CD4-positive, alpha-beta T cell (primary cell): ENCODE measurements at regions not wholly inside any gene's neighbourhood (a gene's known extent, or its start where the extent isn't known, plus 50 kb on each side); places are given as distances from the start of the nearest gene placed in this dataset.

Source experiments
- ATAC-seq: fragments of 200-7000 bp; cut with Tn5 transposase; one replicate; pipeline ENCODE4 v1.10.0; 2022; ENCODE audit warnings: mild to moderate bottlenecking; ENCODE audit not compliant: poor library complexity
- CTCF ChIA-PET: fragments of 350-600 bp; sonication (Branson Sonifier 250); formaldehyde crosslinking; loops from one replicate; lab custom pipeline; 2021; ENCODE audit warnings: antibody characterized with exemption, inconsistent platforms; lab: Charles Lee
- POLR2A ChIA-PET: fragments of 350-600 bp; sonication (Branson Sonifier 250); formaldehyde crosslinking; loops from one replicate; lab custom pipeline; 2021; ENCODE audit warnings: antibody characterized with exemption, inconsistent platforms; lab: Charles Lee
- DNase-seq, 14 experiments: peaks; one replicate each; pipeline ENCODE4 v3.0.0-alpha.2; 2013 to 2020; ENCODE audit warnings: mixed read lengths in 2 of 14
- H3K27ac ChIP-seq, 2 donors: one replicate each; pipeline versions ENCODE4 v1.5.1 to v1.7.0; 2013; ENCODE audit warnings: low read length in 2 of 2, low read depth in 1 of 2, mild to moderate bottlenecking in 1 of 2
- H3K27me3 ChIP-seq, 2 experiments: 1 replicate in 1 of 2; 2 replicates in 1 of 2; pipeline versions ENCODE4 v1.6.1 to v1.7.0; 2013; ENCODE audit warnings: low read length in 2 of 2, control low read depth in 1 of 2, mild to moderate bottlenecking in 1 of 2, moderate library complexity in 1 of 2; ENCODE audit not compliant: insufficient read depth in 2 of 2, control insufficient read depth in 1 of 2
- H3K36me3 ChIP-seq: one replicate; pipeline ENCODE4 v1.6.1; 2013; ENCODE audit warnings: low read length, control low read depth; ENCODE audit not compliant: insufficient read depth
- H3K4me1 ChIP-seq: one replicate; pipeline ENCODE4 v1.6.1; 2013; ENCODE audit warnings: low read length, control low read depth; ENCODE audit not compliant: insufficient read depth
- H3K4me3 ChIP-seq: one replicate; pipeline ENCODE4 v1.5.1; 2013; ENCODE audit warnings: mild to moderate bottlenecking, low read length, moderate library complexity
- H3K9me3 ChIP-seq, 2 experiments: 1 replicate in 1 of 2; 2 replicates in 1 of 2; pipeline versions ENCODE4 v1.6.1 to v1.7.0; 2013; ENCODE audit warnings: low read length in 2 of 2, mild to moderate bottlenecking in 2 of 2, control low read depth in 1 of 2, moderate library complexity in 1 of 2; ENCODE audit not compliant: control insufficient read depth in 1 of 2, insufficient read depth in 1 of 2
- H3K27ac Mint-ChIP-seq: one replicate; pipeline ENCODE4 v1.8.0; 2020; ENCODE audit warnings: mixed read lengths
- H3K27me3 Mint-ChIP-seq: one replicate; pipeline ENCODE4 v1.8.0; 2021; ENCODE audit warnings: mixed read lengths
- H3K36me3 Mint-ChIP-seq: one replicate; pipeline ENCODE4 v1.8.0; 2021; ENCODE audit warnings: low read depth, mixed read lengths
- H3K4me1 Mint-ChIP-seq: one replicate; pipeline ENCODE4 v1.8.0; 2021; ENCODE audit warnings: low read depth, mixed read lengths
- H3K4me3 Mint-ChIP-seq: one replicate; pipeline ENCODE4 v1.8.0; 2020; ENCODE audit warnings: mild to moderate bottlenecking, mixed read lengths
- H3K9me3 Mint-ChIP-seq: one replicate; pipeline ENCODE4 v1.8.0; 2020; ENCODE audit warnings: mixed read lengths
- CTCF ChIP-seq: fragments of 200-600 bp; IDR thresholded peaks from one replicate; pipeline ENCODE4 v1.8.0; 2022; ENCODE audit warnings: antibody characterized with exemption, mild to moderate bottlenecking
- intact Hi-C, 2 experiments: fragments of 100-400 bp; cut with DNase I in 1 of 2; cut with micrococcal nuclease in 1 of 2; formaldehyde crosslinking; loops; one replicate each; pipeline versions ENCODE4 v1.15.1 to v1.9.0; 2023 to 2025; cut with DNase I, micrococcal nuclease

DNA sequence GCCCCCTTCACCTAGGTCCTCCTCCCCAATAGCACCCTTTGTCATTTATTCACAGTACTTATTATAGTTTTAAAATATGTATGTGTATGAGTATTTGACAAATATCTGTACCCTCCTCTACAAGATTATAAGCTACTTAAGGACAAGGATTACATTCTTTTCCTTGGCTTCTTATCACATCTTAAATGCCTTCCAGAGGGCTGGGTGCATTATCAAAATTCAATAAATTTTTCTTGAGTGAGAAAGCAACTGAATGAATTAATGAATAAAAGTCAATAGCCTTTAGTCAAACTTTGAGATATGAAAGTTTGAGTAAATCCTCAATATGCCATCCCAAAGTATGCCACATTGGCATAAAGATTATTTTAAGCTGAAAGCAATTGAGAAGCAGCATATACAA lies 621.7 kb downstream of the DNAH5 start:
- Mint-ChIP-seq H3K36me3 (no peaks in the 10 kb centered on the region), H3K4me1 (no peaks in the 10 kb centered on the region), H3K27me3 (no peaks in the 10 kb centered on the region), H3K9me3 (peaks cover 13% of the 10 kb centered on the region), H3K4me3 (no peak overlapping the region), H3K27ac (no peak overlapping the region)
- H3K4me1 ChIP-seq = no peaks in the 10 kb centered on the region
- POLR2A ChIA-PET = no interaction called here
- CTCF ChIA-PET = no interaction called here
- H3K4me3 ChIP-seq = no peak overlapping the region
- H3K27me3 ChIP-seq = no peaks in the 10 kb centered on the region
- peaks cover 0 to 5% of the 10 kb centered on the region in 2 experiments for H3K9me3 ChIP-seq
- intact Hi-C loops = no loop called here
- no peak for TF ChIP-seq CTCF
- no peak overlapping the region for H3K27ac ChIP-seq
- DNase-seq (no peak), ATAC-seq (no peak)
- no peaks in the 10 kb centered on the region for H3K36me3 ChIP-seq

- ChIA-PET CTCF (no interaction called here), POLR2A (no interaction called here)
- DNase-seq (no peak), ATAC-seq (no peak)
- intact Hi-C loops = no loop called here
- Mint-ChIP-seq H3K4me3 (no peak overlapping the region), H3K27ac (no peak overlapping the region), H3K4me1 (no peaks in the 10 kb centered on the region), H3K9me3 (peaks cover 14% of the 10 kb centered on the region), H3K27me3 (no peaks in the 10 kb centered on the region), H3K36me3 (no peaks in the 10 kb centered on the region)
- no peaks in the 10 kb centered on the region for H3K36me3 ChIP-seq
- no peaks in the 10 kb centered on the region for H3K4me1 ChIP-seq
- TF ChIP-seq CTCF = no peak
- no peak overlapping the region for H3K27ac ChIP-seq
- H3K27me3 ChIP-seq = no peaks in the 10 kb centered on the region
- no peak overlapping the region for H3K4me3 ChIP-seq
- peaks cover 0 to 5% of the 10 kb centered on the region in 2 experiments for H3K9me3 ChIP-seq
These were observed 626.8 kb downstream of the DNAH5 start for GRCh38 chr5:13317654-13318053.

DNA sequence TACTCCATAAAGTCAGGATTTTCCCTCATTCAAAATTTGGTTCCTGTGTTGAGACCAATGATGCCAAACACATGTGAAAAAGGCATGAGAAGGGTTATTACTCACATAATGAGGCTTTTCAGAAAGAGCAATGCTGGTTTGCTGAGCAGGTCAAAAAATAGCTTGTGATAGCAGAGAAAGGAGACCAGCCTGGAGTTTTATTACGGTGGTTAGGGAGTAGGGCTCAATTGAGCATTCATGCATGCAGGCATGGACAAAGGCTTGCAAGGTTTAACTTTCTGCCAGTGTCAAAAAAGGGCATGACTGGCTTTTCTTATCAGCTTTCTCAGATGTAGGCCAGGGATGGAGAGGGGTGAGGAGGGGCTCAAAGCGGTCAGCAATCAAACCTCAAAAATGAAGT lies 628.3 kb downstream of the DNAH5 start:
- no peak overlapping the region for H3K4me3 Mint-ChIP-seq

More for the DNA sequence above, 628.3 kb downstream of the DNAH5 start:
- intact Hi-C loops = no loop called here
- ATAC-seq = no peak
- no peak for TF ChIP-seq CTCF
- Histone ChIP-seq H3K4me1 (no peaks in the 10 kb centered on the region), H3K27ac (no peak overlapping the region), H3K27me3 (no peaks in the 10 kb centered on the region), H3K4me3 (no peak overlapping the region), H3K36me3 (no peaks in the 10 kb centered on the region), H3K9me3 (peaks cover 0 to 5% of the 10 kb centered on the region in 2 experiments)
- Mint-ChIP-seq H3K4me1 (no peaks in the 10 kb centered on the region), H3K9me3 (peaks cover 17% of the 10 kb centered on the region), H3K27me3 (no peaks in the 10 kb centered on the region), H3K27ac (no peak overlapping the region), H3K36me3 (no peaks in the 10 kb centered on the region)
- CTCF ChIA-PET = no interaction called here
- DNase-seq = no peak
- POLR2A ChIA-PET = no interaction called here
